ENCODE measurements at regions not wholly inside any gene's neighbourhood (a gene's known extent, or its start where the extent isn't known, plus 50 kb on each side); places are given as distances from the start of the nearest gene placed in this dataset.

GRCh38 chr10:32156031-32156495 is 99.8 kb upstream of the KIF5B start:
- WGBS, 3 donors: 91% methylated on average over 4 of the region's 4 CpGs
- H3K9me3 ChIP-seq: peaks cover 15% of the 10 kb centered on the region
- no peak overlapping the region for H3K4me3 ChIP-seq

GRCh38 chr10:32155075-32155516 is 98.9 kb upstream of the KIF5B start:
- Histone ChIP-seq H3K4me1 (no peaks in the 10 kb centered on the region), H3K4me3 (no peak overlapping the region), H3K36me3 (ENCODE audit: insufficient read depth in 1 of 2, low read depth in 1 of 2) (no peaks in the 10 kb centered on the region), H3K27ac (no peak overlapping the region), H3K27me3 (ENCODE audit: insufficient read depth in 3 of 3, low read length in 2 of 3) (no peaks in the 10 kb centered on the region), H3K9me3 (peaks cover 15% of the 10 kb centered on the region)
- intact Hi-C loops (cut with DNase I): no loop called here
- DNase-seq: no peak
- WGBS, 3 donors: 72 to 82% (median 79%) methylated on average over 2 of the region's 2 CpGs
- ATAC-seq: no peak
- no peak for TF ChIP-seq CTCF (IDR thresholded peaks at IDR 0.05)

More at GRCh38 chr10:32156031-32156495, 99.8 kb upstream of the KIF5B start:
- no peak for DNase-seq
- TF ChIP-seq CTCF (IDR thresholded peaks at IDR 0.05): no peak
- Histone ChIP-seq H3K27ac (no peak overlapping the region), H3K4me1 (no peaks in the 10 kb centered on the region), H3K36me3 (ENCODE audit: insufficient read depth in 1 of 2, low read depth in 1 of 2) (no peaks in the 10 kb centered on the region), H3K27me3 (ENCODE audit: insufficient read depth in 3 of 3, low read length in 2 of 3) (no peaks in the 10 kb centered on the region)
- ATAC-seq: no peak
- intact Hi-C loops (cut with DNase I): no loop called here

DNA sequence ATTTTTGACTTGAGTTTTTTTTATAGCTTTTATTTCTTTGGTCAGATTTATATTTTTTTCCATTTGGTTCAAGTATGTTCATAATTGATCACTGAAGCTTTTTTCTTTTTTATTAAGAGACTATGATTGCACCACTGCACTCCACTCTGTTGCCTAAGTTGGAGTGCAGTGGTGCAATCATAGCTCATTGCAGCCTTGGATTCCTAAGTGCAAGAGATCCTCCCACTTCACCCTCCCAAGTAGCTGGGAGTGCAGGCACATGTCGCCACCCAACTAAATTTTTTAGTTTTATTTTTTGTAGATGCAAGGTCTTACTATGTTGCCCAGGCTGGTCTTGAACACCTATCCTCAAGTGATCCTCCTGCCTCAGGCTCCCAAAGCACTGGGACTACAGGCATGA is 97.7 kb upstream of the KIF5B start:
- H3K4me1 ChIP-seq: peaks cover 3% of the 10 kb centered on the region
- 90 to 100% (median 98%) methylated on average over 1 of the region's 1 CpG for WGBS, 3 donors
- ATAC-seq: no peak
- peaks cover 15% of the 10 kb centered on the region for H3K9me3 ChIP-seq
- H3K36me3 ChIP-seq (ENCODE audit: insufficient read depth in 1 of 2, low read depth in 1 of 2): no peaks in the 10 kb centered on the region
- H3K27me3 ChIP-seq (ENCODE audit: insufficient read depth in 3 of 3, low read length in 2 of 3): no peaks in the 10 kb centered on the region
- no peak overlapping the region for H3K27ac ChIP-seq
- no peak for TF ChIP-seq CTCF (IDR thresholded peaks at IDR 0.05)
- intact Hi-C loops (cut with DNase I): no loop called here
- DNase-seq: no peak
- H3K4me3 ChIP-seq: no peak overlapping the region

DNA sequence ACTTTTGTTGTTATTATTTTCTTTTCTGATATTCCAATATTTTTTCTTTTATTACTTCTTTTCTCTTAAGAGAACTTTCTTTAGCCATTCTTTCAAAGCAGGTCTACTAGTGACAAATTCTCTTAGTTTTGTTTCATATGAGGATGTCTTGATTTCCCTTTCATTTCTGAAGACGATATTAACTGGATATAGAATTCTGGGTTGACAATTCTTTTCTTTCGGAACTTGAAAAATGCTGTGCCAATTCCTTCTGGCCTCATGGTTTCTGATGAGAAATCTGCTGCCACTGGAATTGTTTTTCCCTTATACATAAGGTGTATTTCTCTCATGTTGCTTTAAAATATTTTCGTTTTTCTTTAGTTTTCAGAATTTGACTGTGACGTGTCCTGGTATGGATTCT is 97.0 kb upstream of the KIF5B start:
- H3K36me3 ChIP-seq (ENCODE audit: insufficient read depth in 1 of 2, low read depth in 1 of 2): no peaks in the 10 kb centered on the region
- DNase-seq (no peak), ATAC-seq (no peak)
- no peaks in the 10 kb centered on the region for H3K27me3 ChIP-seq (ENCODE audit: insufficient read depth in 3 of 3, low read length in 2 of 3)
- H3K4me1 ChIP-seq: peaks cover 3% of the 10 kb centered on the region
- TF ChIP-seq CTCF (IDR thresholded peaks at IDR 0.05): no peak
- H3K4me3 ChIP-seq: no peak overlapping the region
- H3K27ac ChIP-seq: no peak overlapping the region
- WGBS, 3 donors: 78 to 94% (median 84%) methylated on average over 4 of the region's 4 CpGs
- intact Hi-C loops (cut with DNase I): no loop called here
- H3K9me3 ChIP-seq: peaks cover 15% of the 10 kb centered on the region

DNA sequence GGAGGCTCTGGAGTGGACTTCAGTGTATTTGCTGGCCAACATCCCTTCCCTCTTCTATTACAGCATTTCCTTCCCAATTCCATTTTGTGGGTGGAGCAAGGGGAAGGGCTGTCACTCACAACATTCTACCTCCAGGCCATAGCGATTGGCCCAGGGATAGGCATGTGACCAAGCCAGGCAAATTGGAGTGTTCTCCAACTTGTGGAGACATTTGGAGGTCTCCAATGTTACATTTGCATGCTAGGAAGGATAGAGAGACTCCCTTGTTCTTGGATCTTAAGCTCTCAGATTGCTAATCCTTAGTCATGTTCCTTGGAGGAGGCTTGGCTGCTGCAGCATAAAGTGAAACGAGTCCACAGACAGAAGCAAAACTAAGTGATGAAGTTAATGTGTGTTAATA is 95.6 kb upstream of the KIF5B start:
- Histone ChIP-seq H3K27ac (no peak overlapping the region), H3K36me3 (ENCODE audit: insufficient read depth in 1 of 2, low read depth in 1 of 2) (no peaks in the 10 kb centered on the region), H3K4me3 (no peak overlapping the region), H3K4me1 (peaks cover 3% of the 10 kb centered on the region), H3K9me3 (peaks cover 15% of the 10 kb centered on the region), H3K27me3 (ENCODE audit: insufficient read depth in 3 of 3, low read length in 2 of 3) (no peaks in the 10 kb centered on the region)
- intact Hi-C loops (cut with DNase I): no loop called here
- no peak for TF ChIP-seq CTCF (IDR thresholded peaks at IDR 0.05)
- ATAC-seq: no peak
- no peak for DNase-seq
- WGBS, 3 donors: 92 to 98% (median 92%) methylated on average over 2 of the region's 2 CpGs
